KMS-11 (cell line): ENCODE measurements at regions not wholly inside any gene's neighbourhood (a gene's known extent, or its start where the extent isn't known, plus 50 kb on each side); places are given as distances from the start of the nearest gene placed in this dataset.

Experiments used
- H2AFZ ChIP-seq: fragments of 200-600 bp; sonication (generic); 2 replicates; pipeline ENCODE4 v1.6.1; 2016; ENCODE audit warnings: antibody characterized with exemption, mixed run types, low read depth
- H3K27ac ChIP-seq: fragments of 200-600 bp; sonication (generic); 2 replicates; pipeline ENCODE4 v1.6.1; 2016; ENCODE audit warnings: mild to moderate bottlenecking, mixed run types
- H3K27me3 ChIP-seq: fragments of 200-600 bp; sonication (generic); 2 replicates; pipeline ENCODE4 v1.6.1; 2017; ENCODE audit warnings: mild to moderate bottlenecking, low read depth, mixed run types, moderate library complexity; ENCODE audit not compliant: insufficient read depth
- H3K36me3 ChIP-seq: fragments of 200-600 bp; sonication (generic); 2 replicates; pipeline ENCODE4 v1.6.1; 2017; ENCODE audit warnings: mild to moderate bottlenecking, mixed run types; ENCODE audit not compliant: insufficient read depth
- H3K4me1 ChIP-seq: fragments of 200-600 bp; sonication (generic); 2 replicates; pipeline ENCODE4 v1.6.1; 2016; ENCODE audit warnings: mild to moderate bottlenecking, low read depth, mixed run types; ENCODE audit not compliant: poor library complexity, severe bottlenecking
- H3K4me2 ChIP-seq: fragments of 200-600 bp; sonication (generic); 2 replicates; pipeline ENCODE4 v1.7.0; 2016; ENCODE audit warnings: mild to moderate bottlenecking, mixed run types
- H3K4me3 ChIP-seq: fragments of 200-600 bp; sonication (generic); IDR thresholded peaks from 2 replicates; pipeline ENCODE4 v1.6.1; 2017; ENCODE audit warnings: low read depth, low read length, mixed read lengths; ENCODE audit not compliant: insufficient read depth
- H3K79me2 ChIP-seq: fragments of 200-600 bp; sonication (generic); 2 replicates; pipeline ENCODE4 v1.6.1; 2016; ENCODE audit warnings: low read depth, mixed run types; ENCODE audit not compliant: insufficient read depth
- H3K9ac ChIP-seq: fragments of 200-600 bp; sonication (generic); 2 replicates; pipeline ENCODE4 v1.6.1; 2016; ENCODE audit warnings: mild to moderate bottlenecking, mixed run types
- H4K20me1 ChIP-seq: fragments of 200-600 bp; sonication (generic); 2 replicates; pipeline ENCODE4 v1.6.1; 2016; ENCODE audit warnings: mild to moderate bottlenecking, mixed run types; ENCODE audit not compliant: insufficient read depth
- CTCF ChIP-seq: fragments of 200-600 bp; sonication (generic); conservative IDR thresholded peaks from 2 replicates; pipeline ENCODE4 v1.6.1; 2017; ENCODE audit warnings: low read depth, mild to moderate bottlenecking, antibody characterized with exemption, low read length, moderate library complexity, mixed read lengths

- Histone ChIP-seq H3K27me3 (no peaks in the 10 kb centered on the region), H4K20me1 (no peaks in the 10 kb centered on the region), H3K27ac (no peak overlapping the region), H3K9ac (no peak overlapping the region), H2AFZ (no peak overlapping the region), H3K4me3 (no peak overlapping the region), H3K79me2 (no peaks in the 10 kb centered on the region), H3K4me1 (no peaks in the 10 kb centered on the region), H3K36me3 (no peaks in the 10 kb centered on the region), H3K4me2 (no peak overlapping the region)
- TF ChIP-seq CTCF: no peak
Measured at GRCh38 chr13:60265566-60265965, 101.8 kb upstream of the DIAPH3 start.

GRCh38 chr13:60267498-60268202, 103.9 kb upstream of the DIAPH3 start:
- H3K9ac ChIP-seq: no peak overlapping the region; the same call in 1 of the 2 replicates
- H4K20me1 ChIP-seq: no peaks in the 10 kb centered on the region
- no peaks in the 10 kb centered on the region for H3K36me3 ChIP-seq
- no peak overlapping the region for H3K27ac ChIP-seq
- no peak for TF ChIP-seq CTCF
- no peak overlapping the region for H3K4me3 ChIP-seq
- peak overlapping the region; percentile 13; the same call in 1 of the 2 replicates for H3K4me2 ChIP-seq
- no peaks in the 10 kb centered on the region for H3K27me3 ChIP-seq
- H3K79me2 ChIP-seq: no peaks in the 10 kb centered on the region
- H2AFZ ChIP-seq: peak overlapping the region; percentile 54; the same call in 1 of the 2 replicates
- no peaks in the 10 kb centered on the region for H3K4me1 ChIP-seq

DNA sequence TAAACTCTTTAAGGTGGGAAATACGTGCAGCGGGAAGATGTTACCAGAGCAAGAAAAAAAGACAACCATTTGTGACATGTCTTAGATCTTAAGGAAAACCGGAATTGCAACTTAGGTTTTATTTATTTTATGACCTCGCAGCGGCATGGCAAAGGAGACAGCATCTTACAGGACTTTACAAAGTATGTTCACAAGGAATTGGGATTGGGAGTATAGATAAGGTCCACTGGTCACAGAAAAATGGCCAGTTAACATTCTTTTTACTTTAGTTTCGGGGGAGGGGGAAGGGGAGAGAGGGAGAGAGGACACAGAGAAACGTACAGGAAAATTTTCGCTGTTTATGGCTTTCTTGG, 104.5 kb upstream of the DIAPH3 start:
- no peak overlapping the region for H3K9ac ChIP-seq
- no peaks in the 10 kb centered on the region for H3K79me2 ChIP-seq
- no peaks in the 10 kb centered on the region for H3K36me3 ChIP-seq
- H4K20me1 ChIP-seq: no peaks in the 10 kb centered on the region
- H3K27ac ChIP-seq: no peak overlapping the region
- peak overlapping the region; percentile 54; the same call in 1 of the 2 replicates for H2AFZ ChIP-seq
- H3K27me3 ChIP-seq: no peaks in the 10 kb centered on the region
- no peaks in the 10 kb centered on the region for H3K4me1 ChIP-seq
- TF ChIP-seq CTCF: no peak
- no peak overlapping the region for H3K4me3 ChIP-seq
- H3K4me2 ChIP-seq: no peak overlapping the region

GRCh38 chr13:60273971-60274527, 110.3 kb upstream of the DIAPH3 start:
- no peaks in the 10 kb centered on the region for H4K20me1 ChIP-seq
- no peak overlapping the region for H3K27ac ChIP-seq
- H3K4me3 ChIP-seq: no peak overlapping the region
- H3K4me1 ChIP-seq: no peaks in the 10 kb centered on the region
- no peak overlapping the region for H3K4me2 ChIP-seq
- TF ChIP-seq CTCF: no peak
- no peaks in the 10 kb centered on the region for H3K27me3 ChIP-seq
- H3K9ac ChIP-seq: no peak overlapping the region
- no peaks in the 10 kb centered on the region for H3K79me2 ChIP-seq
- H3K36me3 ChIP-seq: no peaks in the 10 kb centered on the region
- no peak overlapping the region for H2AFZ ChIP-seq
